ENCODE measurements at regions not wholly inside any gene's neighbourhood (a gene's known extent, or its start where the extent isn't known, plus 50 kb on each side); places are given as distances from the start of the nearest gene placed in this dataset.

GRCh38 chr3:124373524-124373923 is 356.7 kb upstream of the UMPS start (continued):
- TF ChIP-seq REST (IDR thresholded peaks at IDR 0.05), result no peak
- no peak for TF ChIP-seq SP1 (IDR thresholded peaks at IDR 0.05)
- no peak for TF ChIP-seq YY1 (IDR thresholded peaks at IDR 0.05)
- no peak for TF ChIP-seq MAX (IDR thresholded peaks at IDR 0.05)

GRCh38 chr3:124374583-124374982 is 355.7 kb upstream of the UMPS start:
- no peaks in the 10 kb centered on the region for H3K4me1 ChIP-seq (ENCODE audit: control insufficient read depth in 4 of 4, insufficient read depth in 4 of 4, low read length in 3 of 4)
- no peaks in the 10 kb centered on the region for H3K27me3 ChIP-seq (ENCODE audit: control insufficient read depth in 4 of 4, insufficient read depth in 4 of 4, low read length in 3 of 4)
- no peaks in the 10 kb centered on the region for H3K36me3 ChIP-seq (ENCODE audit: control insufficient read depth in 4 of 4, insufficient read depth in 3 of 4, low read depth in 1 of 4, low read length in 3 of 4)
- no peak overlapping the region for H3K9ac ChIP-seq (ENCODE audit: low read depth in 1 of 2, low read length in 2 of 2)
- DNase-seq (ENCODE audit: low spot score), result no peak
- no peak for TF ChIP-seq GABPA (IDR thresholded peaks at IDR 0.05 in 1 of 2, conservative IDR thresholded peaks at IDR 0.05 in 1 of 2)
- no peak for TF ChIP-seq EGR1 (IDR thresholded peaks at IDR 0.05; ENCODE audit: low read depth in 2 of 2)
- no peak for TF ChIP-seq ATF3 (IDR thresholded peaks at IDR 0.05)
- TF ChIP-seq REST (IDR thresholded peaks at IDR 0.05), result no peak
- no peak for TF ChIP-seq CTCF (IDR thresholded peaks at IDR 0.05; ENCODE audit: low read depth, low read length, missing input control)
- TF ChIP-seq ZBTB33 (IDR thresholded peaks at IDR 0.05), result no peak
- no peak for TF ChIP-seq RXRA (IDR thresholded peaks at IDR 0.05)
- no peak overlapping the region for H3K4me3 ChIP-seq (ENCODE audit: low read depth in 1 of 3, low read length in 3 of 3)
- no peaks in the 10 kb centered on the region for H3K9me3 ChIP-seq (ENCODE audit: control insufficient read depth in 4 of 4, low read length in 3 of 4)
- no peak overlapping the region for H3K27ac ChIP-seq (ENCODE audit: low read depth in 1 of 2, low read length in 2 of 2)
- 79% methylated on average over 3 of the region's 3 CpGs for WGBS

Measured in liver (tissue), 8 donors.